Ureter (tissue), 1 donor: ENCODE measurements at regions not wholly inside any gene's neighbourhood (a gene's known extent, or its start where the extent isn't known, plus 50 kb on each side); places are given as distances from the start of the nearest gene placed in this dataset.

Source experiments
- DNase-seq: peaks from one replicate; pipeline ENCODE4 v3.0.0-alpha.2; 2020; ENCODE audit warnings: low spot score
- donor health status: DM: yes; HTN: yes; CAD: no.

DNA sequence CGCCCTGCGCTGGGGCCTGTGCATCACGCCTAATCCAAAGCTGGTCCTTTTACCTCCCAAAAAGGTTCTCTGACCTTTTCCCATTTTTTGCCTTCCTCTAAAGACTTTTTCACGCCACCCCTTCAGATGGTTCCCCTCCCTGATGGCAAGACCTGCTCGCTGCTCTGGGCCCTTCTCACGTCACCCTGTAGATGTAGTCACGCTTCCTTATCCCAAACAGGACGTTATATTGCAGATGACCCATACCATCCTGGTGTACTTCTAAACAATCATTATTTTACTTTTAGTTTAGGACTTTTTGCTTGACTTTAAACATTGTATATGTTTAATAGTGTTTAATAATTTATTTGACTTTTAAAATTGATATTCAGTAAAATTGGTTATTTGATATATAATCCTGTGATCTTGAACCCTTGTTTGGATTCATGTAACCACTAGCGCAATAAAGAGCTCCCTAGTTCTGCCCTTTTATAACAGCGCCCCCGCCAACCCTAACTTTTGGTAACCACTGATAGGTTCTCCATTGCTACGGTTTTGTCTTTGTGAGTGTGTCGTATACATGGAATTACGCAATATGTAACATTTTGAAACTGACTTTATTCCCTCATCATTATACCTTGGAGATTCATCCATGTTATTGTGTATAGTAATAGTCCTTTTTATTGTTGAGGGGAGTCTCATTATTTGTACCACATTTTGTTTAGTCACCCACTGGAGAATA is 159.0 kb upstream of the CHRNA7 start:
- no peak for DNase-seq

DNA sequence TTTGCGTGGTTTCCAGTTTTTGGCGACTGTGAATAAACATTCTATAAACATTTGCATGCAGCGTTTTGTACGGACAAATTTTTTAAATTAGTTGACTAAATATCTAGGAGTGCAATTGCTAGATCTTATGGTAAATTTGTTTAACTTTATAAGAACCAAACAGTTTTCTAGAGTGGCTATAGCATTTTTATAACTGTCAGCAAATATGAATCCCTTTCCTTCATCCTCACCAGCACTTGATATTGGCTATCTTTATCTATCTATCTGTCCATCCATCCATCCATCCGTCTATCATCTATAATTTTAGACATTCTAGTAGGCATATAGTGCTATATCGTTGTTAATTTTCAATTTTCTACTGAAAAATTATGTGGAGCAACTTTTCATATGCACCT is 158.4 kb upstream of the CHRNA7 start:
- DNase-seq: no peak

DNA sequence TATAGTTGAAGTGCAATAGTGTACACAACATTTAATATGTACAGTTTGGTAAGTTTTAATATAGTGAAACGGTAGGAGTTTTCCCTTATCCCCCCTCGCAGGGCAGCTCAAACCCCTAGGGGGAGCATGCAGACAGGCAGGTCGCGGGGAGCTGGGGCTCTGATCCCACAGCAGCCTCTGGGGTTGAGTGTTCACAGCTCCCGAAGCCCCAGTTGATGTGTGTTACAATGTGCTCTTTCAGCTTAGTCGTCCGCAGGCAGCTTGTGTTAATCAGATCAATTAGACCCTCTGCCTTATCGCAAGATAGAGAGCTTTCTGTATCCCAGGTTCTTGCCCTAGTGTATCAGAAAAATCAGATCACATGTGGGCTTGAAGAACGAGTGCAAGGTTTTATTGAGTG is 143.1 kb upstream of the CHRNA7 start:
- no peak for DNase-seq

DNA sequence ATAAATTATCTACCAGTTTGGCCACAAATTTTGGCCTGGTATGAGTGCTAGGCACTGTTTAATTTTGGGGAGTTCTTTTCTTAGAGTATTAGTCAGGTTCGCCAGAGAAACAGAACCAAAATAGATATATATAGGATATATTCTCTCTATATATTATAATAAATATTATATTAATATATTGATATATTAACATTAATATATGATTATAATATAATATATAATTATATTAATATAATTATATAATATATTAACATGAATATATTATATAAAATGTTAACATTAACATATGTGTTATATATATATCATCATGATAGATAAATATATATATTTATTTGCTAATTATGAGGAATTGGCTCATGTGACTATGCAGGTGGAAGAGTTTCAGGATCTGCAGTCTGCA is 137.8 kb upstream of the CHRNA7 start:
- no peak for DNase-seq

DNA sequence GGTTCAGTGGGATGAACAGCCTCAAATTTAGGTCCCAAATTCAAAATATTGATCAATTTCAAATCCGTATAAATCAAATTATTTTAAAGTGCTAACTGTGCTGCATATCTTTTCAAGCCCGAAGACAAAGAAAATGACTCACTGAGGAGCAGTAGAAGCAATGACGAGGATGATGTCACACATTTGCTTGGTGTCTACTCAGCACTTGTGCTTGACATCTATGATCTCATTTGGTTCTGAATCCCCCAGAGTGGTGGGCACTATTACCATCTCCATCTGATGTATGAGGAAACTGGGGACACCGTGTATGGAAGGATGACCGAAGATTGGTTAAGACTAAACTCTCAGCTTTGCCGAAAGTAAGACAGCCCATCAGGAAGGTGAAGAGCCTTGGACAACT is 136.5 kb upstream of the CHRNA7 start:
- DNase-seq: no peak

DNA sequence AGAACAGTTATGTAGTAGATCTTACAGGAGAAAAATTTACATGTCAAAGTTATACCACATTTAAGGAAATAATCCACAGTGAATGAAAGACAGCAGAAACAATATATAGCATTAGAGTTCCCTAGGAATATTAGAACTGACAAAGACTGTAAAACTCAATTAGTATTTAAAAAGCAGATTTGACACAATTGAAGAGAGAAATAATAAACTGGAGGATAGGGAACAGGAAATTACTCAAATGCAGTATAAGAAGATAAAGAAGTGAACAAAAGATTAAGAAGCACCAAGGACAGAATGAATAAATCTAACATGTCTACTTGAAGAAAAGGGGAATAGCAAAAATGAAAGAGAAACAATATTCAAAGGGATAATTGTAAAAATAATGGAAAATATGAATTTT is 132.6 kb upstream of the CHRNA7 start:
- DNase-seq: no peak

DNA sequence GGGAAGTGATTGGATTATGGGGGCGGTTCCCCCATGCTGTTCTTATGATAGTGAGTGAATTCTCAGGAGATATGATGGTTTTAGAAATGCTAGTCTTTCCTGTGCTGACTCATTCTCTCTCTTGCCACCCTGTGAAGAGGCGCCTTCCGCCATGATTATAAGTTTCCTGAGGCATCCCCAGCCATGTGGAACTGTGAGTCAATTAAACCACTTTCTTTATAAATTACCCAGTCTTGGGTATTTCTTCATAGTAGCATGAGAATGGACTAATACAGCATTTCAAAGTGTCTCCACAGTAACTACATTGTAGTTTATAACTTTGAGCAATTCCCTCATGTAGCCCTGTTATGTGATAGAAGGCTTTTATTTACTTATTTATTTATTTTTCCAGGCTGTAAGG is 128.8 kb upstream of the CHRNA7 start:
- no peak for DNase-seq

DNA sequence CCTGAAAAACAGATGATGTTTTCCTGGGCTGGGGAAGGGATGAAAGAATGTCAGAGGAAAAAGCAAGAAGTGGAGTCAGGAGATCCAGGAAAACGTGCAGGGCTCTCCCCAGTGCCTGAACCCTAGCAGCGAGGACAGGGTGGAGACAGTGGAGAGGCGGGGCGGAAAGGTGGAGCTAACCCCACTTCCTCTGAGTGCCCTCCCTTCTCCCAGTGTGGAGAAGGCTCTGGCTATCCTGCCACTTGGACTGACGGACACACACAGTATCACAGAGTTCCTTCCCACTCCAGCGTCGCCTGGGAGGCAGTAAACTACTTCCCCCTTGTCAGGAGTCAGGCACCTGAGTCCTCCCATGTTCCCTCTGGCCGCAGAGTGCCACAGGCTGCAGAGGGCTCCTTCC is 125.3 kb upstream of the CHRNA7 start:
- DNase-seq: no peak

DNA sequence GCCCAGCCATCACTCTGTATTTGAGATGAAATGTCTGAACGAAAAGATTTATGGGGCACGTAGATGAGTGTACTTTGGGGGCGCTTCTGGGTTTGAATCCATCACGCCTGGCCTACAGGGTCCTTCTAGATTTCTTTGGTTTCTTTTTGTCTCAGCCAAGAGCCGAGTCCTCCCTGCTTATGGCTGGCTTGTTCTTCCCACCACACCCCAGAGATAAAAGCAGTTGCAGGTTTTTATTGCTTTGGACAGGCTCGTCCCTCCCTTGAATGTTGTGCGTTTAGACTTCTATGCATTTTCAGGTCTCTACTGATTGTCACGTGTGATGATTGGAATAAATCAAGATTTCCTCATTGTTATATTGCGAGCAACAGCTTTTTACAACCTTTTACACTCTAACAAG is 104.8 kb upstream of the CHRNA7 start:
- no peak for DNase-seq

DNA sequence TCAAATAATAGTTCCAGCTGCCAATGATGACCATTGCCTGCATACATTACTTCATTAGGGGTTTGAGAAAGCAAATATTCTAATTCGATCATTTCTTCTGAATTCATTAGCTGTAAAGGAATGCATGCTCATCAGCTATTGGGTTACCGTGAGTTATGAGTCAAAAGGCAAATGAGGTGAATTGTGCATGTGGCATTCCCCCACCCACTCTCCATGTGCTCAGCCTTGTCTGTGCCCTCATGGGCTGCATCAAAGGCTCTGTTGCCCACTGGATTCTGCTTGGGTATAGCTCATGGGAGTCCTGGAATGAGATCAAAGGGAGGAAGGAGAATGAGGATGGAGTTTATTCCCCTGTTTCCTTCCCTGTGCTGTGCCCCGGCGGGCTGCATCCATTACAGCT is 99.3 kb upstream of the CHRNA7 start:
- no peak for DNase-seq

DNA sequence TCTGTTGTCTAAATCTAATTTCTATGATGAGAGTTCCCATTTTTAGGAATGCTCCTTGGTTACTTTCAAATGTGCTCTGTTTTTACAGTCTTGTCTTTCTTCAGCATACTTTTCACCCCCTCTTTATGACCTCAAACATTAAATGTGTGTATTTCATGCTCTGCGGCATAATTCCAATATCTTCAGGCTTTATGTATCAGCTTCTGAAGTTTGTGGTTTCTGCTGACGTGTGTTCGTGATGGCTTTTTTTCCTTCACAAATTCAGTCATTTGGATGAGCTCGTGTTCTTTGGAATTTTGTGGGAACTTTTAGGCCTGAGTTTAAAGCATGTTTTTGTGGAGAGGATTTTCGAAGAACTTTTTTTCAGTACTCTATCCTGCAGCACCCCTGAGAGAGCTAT is 97.7 kb upstream of the CHRNA7 start:
- DNase-seq: no peak

DNA sequence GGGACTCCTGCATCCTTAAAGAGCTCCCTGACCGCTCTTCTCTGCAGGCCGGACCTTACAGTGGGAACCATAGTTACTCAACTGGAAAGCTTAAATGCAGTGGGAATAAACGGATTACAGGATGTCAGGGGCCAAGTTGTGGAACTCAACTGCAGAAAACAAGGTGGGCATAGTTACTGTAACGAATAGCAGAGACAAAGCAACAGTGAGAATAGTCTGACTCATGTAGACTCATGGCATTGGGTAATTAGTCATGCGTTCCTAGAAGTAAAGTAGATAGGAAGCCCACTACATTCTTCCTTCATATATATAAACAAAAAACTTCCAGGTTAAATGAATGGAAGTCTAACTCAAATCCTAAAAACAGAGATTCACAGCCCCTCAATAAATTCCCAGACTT is 95.5 kb upstream of the CHRNA7 start:
- no peak for DNase-seq

DNA sequence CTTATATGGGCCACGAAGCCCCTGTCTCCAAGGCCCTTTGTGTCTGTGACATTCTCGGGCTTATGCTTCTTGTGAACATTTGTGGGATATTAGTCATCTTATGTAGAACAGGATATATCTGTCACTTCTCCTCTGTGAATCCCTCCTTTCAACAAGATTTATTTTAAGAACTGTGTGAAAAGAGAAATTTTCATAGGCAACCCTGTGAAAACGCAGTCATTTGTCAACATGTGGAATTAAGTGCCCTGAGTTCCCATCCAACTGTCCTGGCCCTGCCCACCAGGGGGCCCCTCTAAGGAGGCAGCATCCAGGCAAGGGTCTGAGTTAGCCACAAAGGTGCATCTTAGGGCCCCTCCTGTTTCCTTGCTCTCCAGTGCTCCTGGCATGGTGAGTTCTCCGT is 76.8 kb upstream of the CHRNA7 start:
- no peak for DNase-seq

DNA sequence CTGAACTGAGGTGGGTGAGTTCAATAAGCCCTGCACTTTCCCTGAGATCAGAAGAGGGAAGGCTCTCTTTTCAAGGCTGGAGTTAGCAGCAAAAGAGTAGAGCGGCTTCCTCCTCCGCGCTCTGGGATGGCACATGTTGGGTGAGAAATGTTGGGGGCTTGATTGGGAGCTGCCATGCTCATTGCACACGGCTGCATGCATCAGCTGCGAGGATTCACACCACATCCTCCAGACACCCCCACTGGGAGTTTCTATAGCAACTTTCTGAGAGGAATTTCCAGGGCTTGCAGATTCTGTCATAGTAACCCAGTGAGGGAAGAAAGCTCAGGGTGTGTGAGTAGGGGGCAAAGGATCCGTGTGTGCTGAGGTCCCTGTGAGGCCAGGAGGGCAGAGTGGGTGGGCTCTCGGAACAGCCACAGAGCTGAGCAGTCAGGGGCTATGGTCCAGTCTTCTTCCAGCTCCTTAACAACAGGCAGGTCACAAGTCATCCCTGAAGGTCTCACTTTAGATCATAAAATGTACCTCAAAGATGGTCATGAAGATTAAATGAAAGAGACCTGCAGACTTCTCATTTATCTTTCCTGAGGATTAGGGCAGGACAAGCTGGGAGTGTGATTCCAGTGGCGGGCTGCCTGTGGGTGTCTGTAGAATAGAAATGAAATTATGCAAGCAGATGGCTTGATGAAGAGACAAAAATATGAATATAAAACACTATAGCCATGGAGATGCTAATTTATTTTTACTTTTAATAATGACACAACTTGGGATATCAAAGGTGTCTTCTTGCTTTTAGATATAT is 75.7 kb upstream of the CHRNA7 start:
- DNase-seq: no peak

DNA sequence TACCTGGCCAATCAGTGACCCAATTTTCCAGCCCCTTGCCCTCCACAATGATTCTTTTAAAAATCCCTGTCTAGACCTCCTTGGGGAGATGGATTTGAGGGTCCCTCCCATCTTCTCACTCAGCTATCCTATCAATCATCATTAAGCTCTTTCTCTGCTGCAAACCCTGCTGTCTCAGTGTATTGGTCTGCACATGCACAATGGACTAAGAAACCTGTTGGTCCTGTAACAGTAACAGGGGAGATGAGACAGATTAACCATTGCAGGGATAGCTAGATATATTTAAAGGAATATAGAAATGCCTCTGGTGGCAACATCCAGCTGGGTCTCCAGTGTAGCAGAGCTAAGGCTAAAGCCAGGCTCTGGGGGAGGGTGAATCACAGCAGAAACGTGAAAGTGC is 74.6 kb upstream of the CHRNA7 start:
- no peak for DNase-seq

DNA sequence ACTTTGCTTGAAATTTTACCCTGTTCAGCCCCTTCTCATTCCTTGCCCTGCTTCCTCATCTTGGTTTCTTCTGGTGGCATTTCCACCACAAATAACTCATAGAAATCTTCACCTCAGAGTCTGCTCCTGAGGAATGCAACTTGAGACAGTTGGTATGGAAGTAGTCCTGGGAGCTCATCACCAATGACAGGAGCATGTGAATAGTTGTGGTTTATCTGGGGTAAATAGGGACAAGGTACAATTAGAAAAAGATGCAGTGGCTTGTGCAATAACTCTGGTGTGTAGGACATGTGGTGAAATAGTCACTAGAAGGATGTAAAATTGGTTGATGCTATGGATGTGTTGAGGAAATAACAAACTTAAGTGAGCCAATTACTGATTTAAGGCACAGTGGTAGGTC is 72.7 kb upstream of the CHRNA7 start:
- no peak for DNase-seq

DNA sequence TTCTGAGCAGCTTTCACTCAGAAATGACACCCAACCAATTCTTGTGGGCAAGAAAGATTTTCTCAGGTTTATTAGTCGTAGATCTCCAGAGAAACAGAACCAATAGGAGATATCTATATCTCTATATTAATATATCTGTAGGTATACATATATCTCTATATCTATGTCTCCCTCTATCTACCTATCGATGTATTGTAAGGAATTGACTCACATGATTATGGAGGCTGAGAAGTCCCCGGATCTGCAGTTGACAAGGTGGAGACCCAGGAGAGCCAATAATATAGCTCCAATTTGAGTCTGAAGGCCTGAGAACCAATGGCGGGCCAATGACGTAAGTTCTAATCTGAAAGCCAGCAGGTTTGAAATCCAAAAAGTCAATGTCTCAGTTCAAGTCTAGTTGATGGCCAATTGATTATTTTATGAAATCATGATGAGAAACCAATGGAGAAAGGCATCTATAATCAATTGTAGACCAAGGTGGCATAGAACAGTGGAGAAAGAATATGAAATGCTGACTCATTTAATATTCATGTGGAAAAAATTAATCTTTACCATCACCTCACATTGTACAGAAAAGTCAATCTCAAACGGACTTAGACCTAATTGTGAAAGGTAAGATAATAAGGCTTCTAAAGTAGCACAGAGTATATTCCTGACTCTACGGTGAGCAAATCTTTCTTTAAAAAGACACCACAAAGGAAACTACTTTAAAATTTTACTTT is 65.6 kb upstream of the CHRNA7 start:
- no peak for DNase-seq

DNA sequence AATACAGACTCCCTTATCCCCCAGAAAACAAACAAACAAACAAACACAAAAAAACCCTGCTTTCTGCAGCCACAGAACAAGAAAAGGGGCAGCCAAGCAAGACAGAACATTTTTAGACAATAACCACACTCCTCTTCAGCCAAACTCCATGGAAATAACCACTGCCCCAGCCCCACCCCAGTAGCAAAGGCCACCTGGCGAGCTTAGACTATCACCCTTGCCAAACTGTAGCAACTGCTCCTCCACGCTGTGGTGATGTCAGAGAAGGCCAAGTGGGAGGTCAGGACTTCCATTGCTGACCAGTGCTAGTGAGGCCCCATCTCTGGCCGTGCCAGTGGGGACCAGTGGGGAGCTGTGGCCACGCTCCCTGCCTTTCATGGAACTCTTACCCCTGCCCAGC is 60.3 kb upstream of the CHRNA7 start:
- DNase-seq: no peak

DNA sequence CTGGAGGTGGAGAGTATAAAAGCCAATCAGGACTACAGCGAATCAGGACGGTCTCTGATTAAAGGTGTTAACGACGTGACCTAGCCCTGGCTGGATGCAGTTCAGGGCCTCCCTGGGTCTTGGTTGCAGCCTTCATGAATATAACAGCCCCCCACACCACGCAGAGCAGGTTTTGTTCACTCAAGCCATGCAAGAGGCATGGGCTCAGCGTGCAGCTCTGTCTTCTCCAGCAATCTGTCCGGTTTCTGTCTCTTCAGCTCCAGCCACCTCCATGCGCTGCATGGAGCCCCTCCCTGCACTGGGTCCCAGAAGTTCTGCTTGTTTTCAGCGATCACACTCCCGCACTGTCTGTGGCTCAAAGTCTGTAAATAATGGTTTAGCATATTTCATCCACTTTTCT is 57.1 kb upstream of the CHRNA7 start:
- DNase-seq: no peak

DNA sequence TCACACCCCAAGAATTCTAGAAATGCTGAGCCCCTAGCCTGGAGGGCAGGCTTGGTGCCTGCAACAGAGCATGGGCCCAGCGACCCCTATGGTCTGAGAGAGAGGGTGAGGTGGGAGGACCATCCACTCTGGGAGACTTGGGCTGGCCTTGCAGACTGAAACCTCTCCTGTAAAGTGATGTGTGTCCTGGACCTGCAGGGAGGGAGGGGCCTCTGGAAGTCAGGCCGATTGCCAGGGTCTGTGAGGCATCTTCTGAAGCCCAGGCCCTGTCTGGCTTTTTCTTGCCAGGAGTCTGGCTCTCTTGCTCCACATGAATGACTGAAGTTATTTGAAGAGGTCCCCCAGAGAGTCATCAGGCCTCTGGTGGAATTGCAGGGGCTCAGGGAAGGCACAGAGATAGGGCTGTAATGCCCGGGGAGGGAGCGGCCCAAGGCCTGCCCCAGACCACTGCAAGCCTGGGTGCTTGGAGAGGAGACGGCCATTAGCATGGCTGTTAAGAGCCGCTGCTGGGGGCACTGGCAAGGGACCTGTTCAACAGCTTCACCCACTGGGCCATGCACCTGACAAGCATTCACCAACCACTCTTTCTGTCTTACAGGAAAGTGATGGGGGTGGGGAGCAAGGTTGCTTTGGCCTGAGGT is 56.0 kb upstream of the CHRNA7 start:
- no peak for DNase-seq

DNA sequence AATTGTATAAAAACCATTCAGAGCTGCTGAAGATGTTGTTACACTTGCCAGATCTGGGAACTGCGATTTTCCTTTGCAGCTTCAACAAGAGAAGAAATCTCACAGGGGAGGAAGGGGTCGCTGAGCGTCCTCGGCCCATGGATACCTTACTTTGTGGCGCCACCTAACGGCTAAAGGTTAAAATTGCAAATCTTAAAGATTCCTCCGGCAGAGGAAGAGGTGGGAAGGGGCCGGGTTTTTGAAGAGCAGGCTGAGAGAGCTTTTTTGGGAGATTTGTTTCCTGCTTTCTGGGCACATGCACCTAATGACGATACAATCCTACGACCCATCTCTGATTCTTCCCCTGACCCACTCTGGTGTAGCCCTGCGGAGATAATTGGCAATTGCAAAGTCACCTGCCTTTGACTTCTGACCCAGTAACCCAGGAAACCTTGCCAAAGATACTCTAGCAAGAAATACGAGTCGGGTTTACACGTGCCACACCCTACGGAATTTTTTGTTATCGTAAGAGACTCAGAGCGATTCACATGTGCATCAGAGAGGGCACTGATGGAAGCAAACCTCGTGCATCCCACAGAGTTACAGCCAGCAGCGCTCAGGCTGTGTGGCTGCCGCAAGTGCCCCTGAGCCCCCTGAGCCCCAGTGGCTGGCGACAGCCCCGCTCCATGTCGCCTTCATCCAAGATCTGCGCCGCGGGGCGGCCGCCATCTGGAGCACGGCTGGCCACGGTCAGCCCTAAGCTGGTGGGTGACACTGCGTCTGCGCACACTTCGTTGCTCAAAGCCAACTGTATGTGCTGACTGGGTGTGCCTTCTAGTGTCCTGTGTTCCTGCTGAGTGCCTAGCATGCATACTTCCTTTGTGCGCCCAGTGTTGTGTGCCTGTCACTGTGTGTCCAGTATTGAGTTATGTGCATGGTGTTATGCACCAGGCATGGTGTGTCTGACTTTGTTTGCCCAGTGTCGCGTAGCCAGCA is 55.2 kb upstream of the CHRNA7 start:
- no peak for DNase-seq
